Liver (tissue), 3 donors: ENCODE measurements at regions not wholly inside any gene's neighbourhood (a gene's known extent, or its start where the extent isn't known, plus 50 kb on each side); places are given as distances from the start of the nearest gene placed in this dataset.

ENCODE experiments used
- CTCF ChIP-seq: fragments of 150-350 bp; IDR thresholded peaks from 2 replicates; pipeline ENCODE4 v1.5.1; 2017; ENCODE audit warnings: improper control_type of control experiment, low read depth, low read length; ENCODE audit not compliant: missing input control
- RAD21 ChIP-seq, 2 donors: IDR thresholded peaks; 2 replicates each; pipeline ENCODE4 v1.6.1; 2016; ENCODE audit warnings: antibody characterized with exemption in 2 of 2, mild to moderate bottlenecking in 2 of 2
- REST ChIP-seq: IDR thresholded peaks from 2 replicates; pipeline ENCODE4 v1.6.1; 2016; ENCODE audit warnings: antibody characterized with exemption, mild to moderate bottlenecking
- TAF1 ChIP-seq: conservative IDR thresholded peaks from 2 replicates; pipeline ENCODE4 v1.6.1; 2016; ENCODE audit warnings: antibody characterized with exemption, mild to moderate bottlenecking
- donor health status: healthy.
- donor health status: healthy.

- no peak for TF ChIP-seq TAF1
- no peak for TF ChIP-seq CTCF
- no peak for TF ChIP-seq RAD21 (IDR thresholded peaks at IDR 0.05)
- no peak for TF ChIP-seq REST
Observed at GRCh38 chr4:160716551-160716950, 1447.2 kb downstream of the FSTL5 start.
